CD14-positive monocyte (primary cell): ENCODE measurements at regions not wholly inside any gene's neighbourhood (a gene's known extent, or its start where the extent isn't known, plus 50 kb on each side); places are given as distances from the start of the nearest gene placed in this dataset.

ENCODE experiments used
- DNase-seq, 3 donors: peaks; one replicate each; pipeline ENCODE4 v3.0.0-alpha.2; 2011 to 2022
- H2AFZ ChIP-seq: 2 replicates; pipeline ENCODE4 v1.6.0; 2012; ENCODE audit warnings: mild to moderate bottlenecking, low read depth, low read length, inconsistent platforms; ENCODE audit not compliant: insufficient read depth, poor library complexity, severe bottlenecking
- H3K27ac ChIP-seq, 2 donors: 1 replicate in 1 of 2; 2 replicates in 1 of 2; pipeline ENCODE4 v1.5.1; 2012 to 2013; ENCODE audit warnings: low read length in 2 of 2, control low read depth in 1 of 2, inconsistent platforms in 1 of 2, low read depth in 1 of 2, mild to moderate bottlenecking in 1 of 2
- H3K27me3 ChIP-seq, 2 donors: one replicate each; pipeline versions ENCODE4 v1.6.0 to v1.6.1; 2011 to 2013; ENCODE audit warnings: low read length in 2 of 2; ENCODE audit not compliant: control insufficient read depth in 2 of 2, insufficient read depth in 2 of 2
- H3K36me3 ChIP-seq, 2 donors: replicated peaks in 1 of 2; 1 replicate in 1 of 2; 2 replicates in 1 of 2; pipeline versions ENCODE4 v1.5.1 to v1.6.1; 2012 to 2013; ENCODE audit warnings: low read length in 2 of 2, control low read depth in 1 of 2, inconsistent platforms in 1 of 2, mild to moderate bottlenecking in 1 of 2; ENCODE audit not compliant: insufficient read depth in 2 of 2, control insufficient read depth in 1 of 2
- H3K4me1 ChIP-seq, 2 donors: 1 replicate in 1 of 2; 2 replicates in 1 of 2; pipeline versions ENCODE4 v1.5.1 to v1.6.1; 2012 to 2013; ENCODE audit warnings: low read length in 2 of 2, control low read depth in 1 of 2, inconsistent platforms in 1 of 2, mild to moderate bottlenecking in 1 of 2, moderate library complexity in 1 of 2; ENCODE audit not compliant: insufficient read depth in 2 of 2, control insufficient read depth in 1 of 2
- H3K4me2 ChIP-seq: replicated peaks from 2 replicates; pipeline ENCODE3; 2012; ENCODE audit warnings: low read length, moderate library complexity, mild to moderate bottlenecking; ENCODE audit not compliant: poor library complexity, severe bottlenecking; ENCODE audit errors: extremely low read depth
- H3K4me3 ChIP-seq, 3 experiments: fragments of 200-600 bp in 1 of 3; sonication (generic) in 1 of 3; replicated peaks in 1 of 3; 1 replicate in 2 of 3; 2 replicates in 1 of 3; pipeline ENCODE4 v1.5.1; 2011 to 2013; ENCODE audit warnings: low read length in 3 of 3, mild to moderate bottlenecking in 3 of 3, control low read depth in 2 of 3, low read depth in 2 of 3, inconsistent platforms in 1 of 3, moderate library complexity in 1 of 3
- H3K79me2 ChIP-seq: 2 replicates; pipeline ENCODE4 v1.6.0; 2012; ENCODE audit warnings: mild to moderate bottlenecking, control low read depth, inconsistent platforms, low read length, moderate library complexity; ENCODE audit not compliant: insufficient read depth
- H3K9ac ChIP-seq: 2 replicates; pipeline ENCODE4 v1.6.0; 2017; ENCODE audit warnings: low read length, mild to moderate bottlenecking; ENCODE audit not compliant: insufficient read depth, poor library complexity, severe bottlenecking
- H3K9me3 ChIP-seq, 2 donors: replicated peaks in 1 of 2; 1 replicate in 1 of 2; 2 replicates in 1 of 2; pipeline versions ENCODE4 v1.5.1 to v1.6.1; 2012 to 2013; ENCODE audit warnings: low read length in 2 of 2, control low read depth in 1 of 2; ENCODE audit not compliant: control insufficient read depth in 1 of 2, insufficient read depth in 1 of 2
- H4K20me1 ChIP-seq: 2 replicates; pipeline ENCODE4 v1.6.0; 2012; ENCODE audit warnings: mild to moderate bottlenecking, low read length, control low read depth, moderate library complexity; ENCODE audit not compliant: insufficient read depth
- H3K27ac Mint-ChIP-seq, 7 donors: one replicate each; pipeline ENCODE4 v1.8.0; 2020; ENCODE audit warnings: mild to moderate bottlenecking in 7 of 7, mixed read lengths in 7 of 7, moderate library complexity in 6 of 7, inconsistent platforms in 2 of 7
- H3K27me3 Mint-ChIP-seq, 3 donors: one replicate each; pipeline ENCODE4 v1.8.0; 2021 to 2022; ENCODE audit warnings: low read depth in 3 of 3, mild to moderate bottlenecking in 3 of 3, mixed read lengths in 3 of 3, moderate library complexity in 3 of 3, inconsistent platforms in 1 of 3
- H3K36me3 Mint-ChIP-seq, 2 donors: one replicate each; pipeline ENCODE4 v1.8.0; 2020; ENCODE audit warnings: mixed read lengths in 2 of 2, inconsistent platforms in 1 of 2, mild to moderate bottlenecking in 1 of 2
- H3K4me1 Mint-ChIP-seq: one replicate; pipeline ENCODE4 v1.8.0; 2020; ENCODE audit warnings: mild to moderate bottlenecking, mixed read lengths
- H3K4me3 Mint-ChIP-seq, 2 donors: one replicate each; pipeline ENCODE4 v1.8.0; 2020; ENCODE audit warnings: mild to moderate bottlenecking in 2 of 2, mixed read lengths in 2 of 2, moderate library complexity in 1 of 2
- H3K9me3 Mint-ChIP-seq, 7 donors: one replicate each; pipeline ENCODE4 v1.8.0; 2020 to 2022; ENCODE audit warnings: mixed read lengths in 7 of 7, mild to moderate bottlenecking in 6 of 7, moderate library complexity in 6 of 7, inconsistent platforms in 2 of 7
- WGBS: methylation state at CpG from one replicate; pipeline ENCODE4 v1.1.5; 2013; ENCODE audit warnings: missing lambda C conversion rate; ENCODE audit not compliant: insufficient coverage; 5-methylcytosine and 5-hydroxymethylcytosine counted together
- intact Hi-C, 2 donors: fragments of 100-400 bp; cut with micrococcal nuclease; formaldehyde crosslinking; loops; one replicate each; pipeline versions ENCODE4 v1.15.0 to v1.15.1; 2023
- TF ChIP-seq, protein P1 (sequence below): fragments of 200-600 bp; IDR thresholded peaks from one replicate; pipeline ENCODE4 v1.8.0; 2022; ENCODE audit warnings: antibody characterized with exemption, mild to moderate bottlenecking

DNA sequence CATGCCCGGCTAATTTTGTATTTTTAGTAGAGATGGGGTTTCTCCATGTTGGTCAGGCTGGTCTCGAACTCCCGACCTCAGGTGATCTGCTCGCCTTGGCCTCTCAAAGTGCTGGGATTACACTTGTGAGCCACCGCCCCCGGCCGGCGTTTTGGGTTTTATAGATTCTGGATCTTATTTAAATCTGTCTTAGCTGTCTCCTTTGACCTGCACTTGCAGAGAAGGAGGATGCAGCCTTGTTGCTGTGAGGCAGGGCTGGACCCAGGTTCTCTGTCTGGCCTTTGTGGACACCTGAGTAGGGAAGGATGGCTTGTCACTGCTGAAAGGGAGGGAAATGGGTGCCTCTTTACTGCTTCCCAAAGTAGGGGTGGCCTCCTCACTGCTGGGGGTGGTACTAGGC lies 83.0 kb upstream of the HS6ST1 start:
- Mint-ChIP-seq H3K9me3 (peaks cover 0 to 3% (median 0%) of the 10 kb centered on the region in 7 donors), H3K27ac (peak overlapping the region in 3 of 7 donors; percentile 16 to 58 (median 23)), H3K36me3 (no peaks in the 10 kb centered on the region), H3K4me3 (no peak overlapping the region), H3K27me3 (peaks cover 0 to 7% (median 2%) of the 10 kb centered on the region in 3 donors), H3K4me1 (no peaks in the 10 kb centered on the region)
- intact Hi-C loops: no loop called here
- H3K9ac ChIP-seq: no peak overlapping the region
- no peaks in the 10 kb centered on the region for H3K9me3 ChIP-seq
- H3K79me2 ChIP-seq: no peaks in the 10 kb centered on the region
- no peak overlapping the region for H3K27ac ChIP-seq
- no peaks in the 10 kb centered on the region for H3K27me3 ChIP-seq
- 98% methylated on average over 5 of the region's 8 CpGs for WGBS
- no peak overlapping the region for H3K4me3 ChIP-seq
- no peak overlapping the region for H2AFZ ChIP-seq
- H3K36me3 ChIP-seq: no peaks in the 10 kb centered on the region
- no peak for DNase-seq
- no peak overlapping the region for H3K4me2 ChIP-seq
- TF ChIP-seq, protein P1, sequence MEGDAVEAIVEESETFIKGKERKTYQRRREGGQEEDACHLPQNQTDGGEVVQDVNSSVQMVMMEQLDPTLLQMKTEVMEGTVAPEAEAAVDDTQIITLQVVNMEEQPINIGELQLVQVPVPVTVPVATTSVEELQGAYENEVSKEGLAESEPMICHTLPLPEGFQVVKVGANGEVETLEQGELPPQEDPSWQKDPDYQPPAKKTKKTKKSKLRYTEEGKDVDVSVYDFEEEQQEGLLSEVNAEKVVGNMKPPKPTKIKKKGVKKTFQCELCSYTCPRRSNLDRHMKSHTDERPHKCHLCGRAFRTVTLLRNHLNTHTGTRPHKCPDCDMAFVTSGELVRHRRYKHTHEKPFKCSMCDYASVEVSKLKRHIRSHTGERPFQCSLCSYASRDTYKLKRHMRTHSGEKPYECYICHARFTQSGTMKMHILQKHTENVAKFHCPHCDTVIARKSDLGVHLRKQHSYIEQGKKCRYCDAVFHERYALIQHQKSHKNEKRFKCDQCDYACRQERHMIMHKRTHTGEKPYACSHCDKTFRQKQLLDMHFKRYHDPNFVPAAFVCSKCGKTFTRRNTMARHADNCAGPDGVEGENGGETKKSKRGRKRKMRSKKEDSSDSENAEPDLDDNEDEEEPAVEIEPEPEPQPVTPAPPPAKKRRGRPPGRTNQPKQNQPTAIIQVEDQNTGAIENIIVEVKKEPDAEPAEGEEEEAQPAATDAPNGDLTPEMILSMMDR: no peak
- H4K20me1 ChIP-seq: no peaks in the 10 kb centered on the region
- no peaks in the 10 kb centered on the region for H3K4me1 ChIP-seq

DNA sequence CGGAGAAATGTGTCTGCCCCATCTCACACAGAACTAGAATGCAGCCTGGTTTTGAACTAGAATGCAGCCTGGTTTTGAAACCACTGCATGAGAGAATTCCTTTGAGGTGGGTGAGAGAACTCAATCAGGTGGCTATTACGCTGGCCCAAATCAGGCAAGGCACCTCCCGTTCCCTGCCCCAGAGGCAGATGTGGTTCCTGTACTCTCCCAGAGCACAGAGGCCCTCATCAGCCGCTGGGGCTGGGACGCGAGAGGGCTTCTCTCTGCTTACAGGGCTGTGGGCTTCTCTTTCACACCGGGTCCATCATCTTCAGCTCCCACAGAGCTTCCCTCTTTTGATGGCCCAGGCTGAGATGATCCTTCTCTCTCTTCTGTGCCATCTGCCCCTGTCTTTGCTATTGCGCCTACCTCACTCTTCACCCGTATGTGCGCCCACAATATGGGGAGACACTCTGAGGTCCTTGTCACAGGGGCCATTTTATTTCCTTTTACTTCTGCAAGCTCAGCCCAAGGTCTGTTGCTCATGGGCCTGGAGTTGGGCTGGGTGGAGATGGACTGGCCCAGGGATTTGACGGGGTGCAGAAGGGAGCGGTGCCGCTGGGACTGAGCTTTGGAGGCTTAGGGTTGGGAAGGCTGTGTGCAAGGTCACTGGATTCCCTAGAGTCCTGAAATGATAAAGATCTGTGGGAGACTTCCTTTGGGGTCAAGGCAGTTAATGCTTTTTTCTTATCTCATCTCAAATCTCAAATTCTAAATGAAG lies 84.4 kb upstream of the HS6ST1 start:
- 90% methylated on average over 7 of the region's 13 CpGs for WGBS
- H3K4me3 Mint-ChIP-seq: no peak overlapping the region

More for the DNA sequence above, 84.4 kb upstream of the HS6ST1 start:
- intact Hi-C loops: no loop called here
- Histone ChIP-seq H3K4me2 (no peak overlapping the region), H4K20me1 (no peaks in the 10 kb centered on the region), H3K4me1 (no peaks in the 10 kb centered on the region), H3K9me3 (no peaks in the 10 kb centered on the region), H3K79me2 (no peaks in the 10 kb centered on the region), H3K27me3 (no peaks in the 10 kb centered on the region), H3K36me3 (no peaks in the 10 kb centered on the region), H3K27ac (no peak overlapping the region), H3K9ac (no peak overlapping the region), H2AFZ (no peak overlapping the region), H3K4me3 (no peak overlapping the region)
- TF ChIP-seq, protein P1: no peak
- Mint-ChIP-seq H3K27me3 (peaks cover 0 to 7% (median 2%) of the 10 kb centered on the region in 3 donors), H3K9me3 (peaks cover 0 to 2% (median 0%) of the 10 kb centered on the region in 7 donors), H3K4me1 (no peaks in the 10 kb centered on the region), H3K27ac (peak overlapping the region in 1 of 7 donors; percentile 42), H3K36me3 (no peaks in the 10 kb centered on the region)
- DNase-seq: no peak
